GM23248 (cell line): ENCODE measurements at regions not wholly inside any gene's neighbourhood (a gene's known extent, or its start where the extent isn't known, plus 50 kb on each side); places are given as distances from the start of the nearest gene placed in this dataset.

ENCODE experiments used
- EZH2 ChIP-seq: fragments of 200-600 bp; sonication (generic); IDR thresholded peaks from 2 replicates; pipeline ENCODE4 v1.6.1; 2018; ENCODE audit warnings: antibody characterized with exemption, mild to moderate bottlenecking; ENCODE audit not compliant: insufficient read depth, poor library complexity, severe bottlenecking
- EZH2phosphoT487 ChIP-seq: fragments of 200-600 bp; sonication (generic); IDR thresholded peaks from 2 replicates; pipeline ENCODE4 v1.6.1; 2018; ENCODE audit warnings: antibody characterized with exemption, moderate library complexity, mild to moderate bottlenecking, low read depth; ENCODE audit not compliant: insufficient read depth

GRCh38 chr2:39938035-39938835 is 159.2 kb upstream of the THUMPD2 start:
- no peak for TF ChIP-seq EZH2
- no peak for TF ChIP-seq EZH2phosphoT487
